ENCODE measurements at regions not wholly inside any gene's neighbourhood (a gene's known extent, or its start where the extent isn't known, plus 50 kb on each side); places are given as distances from the start of the nearest gene placed in this dataset.

DNA sequence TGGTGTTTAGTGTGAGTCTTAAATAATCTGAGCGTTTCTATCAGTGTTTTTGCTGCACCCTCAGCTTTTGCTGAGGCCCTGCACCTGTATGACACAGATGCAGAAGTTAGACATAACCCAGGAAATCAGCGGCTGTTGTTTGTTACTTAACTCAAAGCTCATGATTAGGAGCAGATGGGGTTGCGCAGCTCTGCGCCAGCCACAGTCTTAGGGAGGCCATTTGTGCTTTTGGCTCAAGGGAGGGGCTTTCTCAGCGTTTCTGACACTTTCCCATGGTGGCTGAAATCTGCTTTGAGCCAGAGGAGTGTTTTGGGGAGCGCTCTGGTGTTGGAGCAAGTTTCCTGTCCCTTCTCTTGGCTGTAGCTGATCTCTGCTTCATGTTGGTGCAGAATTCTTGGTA, 433.8 kb downstream of the NAF1 start:
- no peak for DNase-seq (ENCODE audit: low spot score)

DNA sequence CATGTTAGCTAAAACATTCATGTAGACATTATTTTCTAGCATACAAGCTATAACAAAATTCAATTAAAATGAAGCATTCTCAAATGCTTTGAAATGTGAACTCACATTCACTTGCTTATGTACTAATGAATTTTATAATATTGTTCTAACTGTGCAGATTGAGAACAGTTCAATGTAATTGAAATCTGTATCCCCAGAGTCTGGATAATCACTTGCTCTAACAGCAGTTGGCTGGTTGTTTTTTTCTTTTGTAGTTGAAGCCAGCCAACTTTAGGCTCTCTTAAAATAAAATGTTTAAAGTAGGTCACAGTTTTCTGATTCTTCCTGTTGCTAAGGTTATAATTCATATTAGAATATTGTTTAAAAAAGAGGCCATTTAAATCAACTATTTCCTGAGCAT, 438.9 kb downstream of the NAF1 start:
- no peak for DNase-seq (ENCODE audit: low spot score)

DNA sequence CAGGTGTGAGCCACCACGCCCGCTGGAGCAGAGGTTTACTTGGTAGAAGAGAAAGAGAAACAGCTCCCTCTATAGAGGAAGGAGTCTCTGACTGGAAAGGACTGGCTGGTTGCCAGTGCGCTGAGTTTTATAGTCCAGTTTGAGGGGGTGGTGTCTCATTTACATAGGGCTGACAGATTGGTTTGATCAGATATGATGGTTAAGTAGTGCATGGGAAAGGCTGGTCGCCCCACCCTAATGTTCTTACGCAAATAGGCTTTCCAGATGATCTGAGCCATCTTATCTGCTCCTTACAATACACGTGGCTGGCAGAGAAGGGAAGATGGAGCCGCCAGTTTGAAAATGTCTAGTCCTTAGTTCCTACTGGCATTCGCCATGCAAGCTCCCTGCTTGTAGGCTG, 439.5 kb downstream of the NAF1 start:
- no peak for DNase-seq (ENCODE audit: low spot score)

DNA sequence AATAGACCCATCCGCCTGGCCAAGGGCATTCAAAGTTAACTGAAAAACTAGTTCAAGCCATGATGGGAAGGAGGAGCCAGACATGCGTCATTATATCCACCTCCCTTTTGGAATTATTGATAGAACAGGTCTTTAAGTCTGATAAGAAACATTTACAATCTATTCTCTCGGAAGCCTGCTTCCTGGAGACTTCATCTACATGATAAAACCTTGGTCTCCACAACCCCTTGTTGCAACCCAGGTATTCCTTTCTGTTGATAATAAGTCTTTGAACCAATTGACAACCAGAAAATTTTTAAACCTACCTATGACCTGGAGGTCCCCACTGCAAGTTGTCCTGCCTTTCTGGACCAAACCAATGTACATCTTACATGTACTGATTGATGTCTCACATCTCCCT, 451.3 kb downstream of the NAF1 start:
- DNase-seq (ENCODE audit: low spot score), result no peak

DNA sequence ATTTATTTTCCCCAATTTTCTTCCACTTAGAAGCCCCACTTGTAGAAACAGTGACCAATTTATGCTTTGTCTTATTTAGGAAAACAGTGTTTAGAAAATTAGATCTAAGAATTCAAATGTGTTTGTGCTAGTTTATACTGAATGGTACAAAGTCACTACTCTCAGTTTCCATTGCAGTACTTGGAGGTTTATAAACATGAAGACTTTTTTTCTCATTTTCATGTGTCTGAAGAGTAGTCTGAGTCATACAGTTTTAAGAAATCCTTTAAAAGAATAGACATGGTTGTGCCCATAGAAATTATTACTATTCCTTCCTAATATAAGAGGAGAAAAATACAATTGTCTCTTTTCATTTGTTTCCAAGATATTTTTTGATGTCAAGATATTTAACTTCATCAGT, 458.7 kb downstream of the NAF1 start:
- no peak for DNase-seq (ENCODE audit: low spot score)

DNA sequence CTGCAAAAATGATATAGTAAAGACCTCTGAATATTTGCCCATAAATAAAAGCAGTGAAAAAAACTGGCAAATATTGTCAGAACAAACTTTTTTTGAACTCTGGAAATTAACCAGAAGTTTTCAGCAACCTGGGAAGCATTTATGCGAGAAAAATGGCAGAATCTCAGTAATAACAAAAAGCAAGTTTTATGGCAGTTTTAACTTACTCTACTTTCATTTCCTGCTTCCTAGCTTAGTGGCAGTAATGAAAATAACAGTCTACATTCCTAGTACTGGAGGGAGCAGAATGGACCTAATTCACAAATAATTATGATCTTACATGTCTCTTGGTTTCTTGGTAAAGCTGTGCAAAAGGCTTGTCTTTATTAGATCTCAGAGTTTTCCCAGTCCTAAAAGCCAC, 460.1 kb downstream of the NAF1 start:
- no peak for DNase-seq (ENCODE audit: low spot score)

DNA sequence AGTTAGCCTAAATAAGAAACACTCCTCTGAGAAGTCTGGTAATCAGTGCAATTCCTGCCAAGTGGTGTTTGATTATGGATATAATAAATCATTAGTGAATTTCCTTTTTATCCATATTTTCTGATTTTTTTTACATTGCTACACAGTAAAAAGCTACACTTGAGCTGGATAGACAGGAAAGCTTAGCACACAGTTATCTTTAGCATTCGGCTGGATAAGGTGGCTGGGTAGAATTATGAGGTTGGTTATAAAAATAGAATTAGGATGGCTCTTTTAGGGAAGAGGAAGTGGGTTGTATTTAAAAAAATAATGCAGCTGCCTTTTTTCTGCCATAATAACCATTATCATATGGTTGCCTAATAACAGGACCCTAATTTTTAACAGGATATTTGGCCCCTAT, 460.6 kb downstream of the NAF1 start:
- DNase-seq (ENCODE audit: low spot score), result no peak

DNA sequence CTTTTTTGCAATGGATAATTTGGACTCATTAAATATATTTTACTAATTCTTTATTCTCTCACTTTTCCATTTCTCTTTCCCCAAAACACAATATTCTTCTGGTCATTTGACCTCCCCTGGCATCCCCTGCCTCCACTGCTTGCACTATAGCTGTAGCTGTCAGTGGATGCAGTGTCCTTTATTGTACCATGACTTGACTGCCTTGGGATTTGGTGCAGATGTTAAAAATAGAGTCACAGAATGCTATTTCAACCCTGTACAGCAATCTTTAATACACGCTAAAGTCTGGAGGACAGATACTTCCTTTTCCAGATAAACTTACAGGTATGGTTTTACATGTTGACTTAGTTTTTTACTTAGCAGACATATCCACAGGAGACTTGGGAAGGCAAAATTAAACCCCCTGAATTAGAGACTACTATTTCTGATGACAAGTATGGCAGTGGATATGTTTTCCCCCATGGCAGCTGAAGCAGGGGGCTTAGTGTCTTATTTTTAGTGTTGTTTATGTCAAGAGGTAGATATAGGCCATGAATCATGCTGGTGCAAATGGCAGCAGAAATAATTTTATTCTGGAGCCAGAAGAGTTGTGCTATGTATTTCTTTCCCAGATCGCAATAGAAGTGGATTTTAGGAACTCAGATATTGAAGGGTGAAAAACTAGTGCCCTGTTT, 461.4 kb downstream of the NAF1 start:
- DNase-seq (ENCODE audit: low spot score), result no peak

DNA sequence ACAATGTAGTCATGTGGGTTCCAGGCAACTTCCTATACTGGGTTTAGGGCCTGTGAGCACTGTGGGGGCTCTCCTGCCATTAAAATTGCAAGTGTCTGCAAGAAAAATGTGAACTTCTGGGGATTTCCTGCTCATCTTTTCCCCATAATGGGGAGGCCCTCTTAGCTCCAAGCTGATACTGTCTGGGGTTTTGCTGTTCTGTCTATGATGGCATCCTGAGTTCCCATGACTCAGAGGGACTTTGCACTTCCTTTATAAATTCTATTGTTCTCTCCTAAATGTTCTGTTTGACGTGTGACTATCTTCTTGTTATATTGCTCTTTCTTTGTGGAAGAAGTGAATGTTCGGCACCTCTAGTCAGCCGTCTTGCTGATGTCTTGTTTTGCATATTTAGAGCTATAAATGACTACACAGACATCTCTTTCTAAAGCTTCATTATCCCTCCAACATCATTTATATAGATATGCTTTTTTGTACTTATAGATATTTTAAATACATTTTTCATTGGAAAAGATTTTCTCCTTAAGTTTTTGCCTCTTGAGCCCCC, 465.8 kb downstream of the NAF1 start:
- DNase-seq (ENCODE audit: low spot score), result no peak

DNA sequence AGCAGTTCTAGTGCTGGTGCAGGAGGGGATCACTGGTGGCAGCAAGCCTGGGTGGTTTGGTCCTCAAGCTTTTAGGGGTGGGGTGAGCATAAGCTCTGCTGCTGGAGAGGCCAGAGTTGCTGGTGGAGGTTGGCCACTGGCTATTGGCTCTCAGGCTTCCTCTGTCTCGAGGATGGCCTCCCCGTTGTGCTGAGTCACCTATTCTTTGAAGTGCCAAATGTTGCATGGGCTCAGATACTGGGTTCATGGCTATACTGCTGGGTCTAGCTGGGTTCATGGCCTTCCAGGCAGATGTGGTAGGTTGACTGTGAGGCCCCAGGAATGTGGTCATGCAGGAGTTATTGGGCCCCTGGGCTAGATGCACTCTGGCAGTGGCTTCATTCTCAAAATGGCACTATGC, 466.3 kb downstream of the NAF1 start:
- DNase-seq (ENCODE audit: low spot score), result no peak

DNA sequence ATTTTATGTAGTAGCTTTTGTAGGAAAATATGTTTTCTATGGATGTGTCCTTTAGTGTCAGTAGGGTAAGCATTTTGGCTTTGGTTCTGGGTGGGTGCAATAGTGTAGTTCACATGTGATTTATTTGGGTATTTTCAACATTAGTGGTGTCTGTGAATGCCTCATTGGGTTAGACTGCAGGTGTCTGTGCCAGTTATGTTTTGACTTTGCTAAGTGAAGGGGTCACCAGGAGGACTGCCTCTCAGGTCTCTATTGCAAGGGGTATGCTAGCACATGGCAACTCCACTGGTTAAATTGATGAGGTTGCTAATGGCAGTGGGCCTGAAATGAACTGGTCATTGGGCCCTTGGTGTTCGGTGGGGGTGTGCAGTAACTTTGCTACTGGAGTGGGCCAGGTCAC, 467.1 kb downstream of the NAF1 start:
- no peak for DNase-seq (ENCODE audit: low spot score)

DNA sequence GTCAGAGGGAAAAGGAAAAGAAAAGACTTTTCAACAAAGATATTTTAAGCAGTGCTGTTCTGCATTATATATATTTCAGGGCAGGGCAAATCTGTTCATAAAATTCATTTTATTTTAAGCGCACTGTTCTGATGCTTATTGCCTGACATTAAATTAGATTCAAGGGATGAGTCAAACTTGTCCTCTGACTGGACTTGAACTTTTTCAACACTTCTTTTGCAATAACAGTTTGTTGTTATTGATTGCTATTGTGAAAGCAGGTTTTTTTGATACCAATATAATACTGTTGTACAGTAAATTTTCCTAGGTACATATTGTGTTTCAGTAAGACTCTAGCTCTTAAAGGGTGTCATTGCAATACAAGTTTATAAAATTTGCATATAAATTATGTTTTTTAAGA, 481.3 kb downstream of the NAF1 start:
- no peak for DNase-seq (ENCODE audit: low spot score)

DNA sequence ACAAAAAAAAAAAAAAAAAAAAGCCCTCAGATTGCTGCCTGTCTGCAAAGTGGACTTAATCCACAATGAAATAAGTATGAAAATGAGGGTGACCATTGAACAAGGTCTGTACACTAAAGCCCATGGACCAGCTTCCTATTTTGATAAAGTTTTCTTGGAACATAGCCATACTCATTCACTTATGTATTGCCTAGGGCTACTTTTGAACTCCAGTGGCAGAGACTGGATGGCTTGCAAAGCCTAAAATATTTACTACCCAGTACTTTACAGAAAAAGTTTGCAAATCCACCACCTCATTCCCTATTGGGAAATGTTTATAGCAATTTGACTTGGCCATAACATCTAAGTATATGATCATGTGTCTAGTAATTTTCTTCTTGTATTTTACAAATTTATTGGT, 481.7 kb downstream of the NAF1 start:
- no peak for DNase-seq (ENCODE audit: low spot score)

DNA sequence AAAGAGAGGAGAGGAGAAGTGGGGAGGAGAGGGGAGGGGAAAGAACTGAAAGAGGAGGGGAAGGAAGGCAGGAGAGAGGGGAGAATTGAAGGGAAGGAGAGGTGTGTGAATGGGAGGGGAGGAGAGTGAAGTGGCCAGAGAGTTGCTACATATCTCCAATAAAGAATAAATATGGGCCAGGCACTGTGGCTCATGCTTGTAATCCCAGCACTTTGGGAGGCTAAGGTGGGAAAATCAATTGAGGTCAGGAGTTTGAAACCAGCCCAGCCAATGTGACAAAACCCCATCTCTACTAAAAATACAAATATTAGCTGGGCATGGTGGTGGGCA, 482.4 kb downstream of the NAF1 start:
- DNase-seq (ENCODE audit: low spot score), result no peak

DNA sequence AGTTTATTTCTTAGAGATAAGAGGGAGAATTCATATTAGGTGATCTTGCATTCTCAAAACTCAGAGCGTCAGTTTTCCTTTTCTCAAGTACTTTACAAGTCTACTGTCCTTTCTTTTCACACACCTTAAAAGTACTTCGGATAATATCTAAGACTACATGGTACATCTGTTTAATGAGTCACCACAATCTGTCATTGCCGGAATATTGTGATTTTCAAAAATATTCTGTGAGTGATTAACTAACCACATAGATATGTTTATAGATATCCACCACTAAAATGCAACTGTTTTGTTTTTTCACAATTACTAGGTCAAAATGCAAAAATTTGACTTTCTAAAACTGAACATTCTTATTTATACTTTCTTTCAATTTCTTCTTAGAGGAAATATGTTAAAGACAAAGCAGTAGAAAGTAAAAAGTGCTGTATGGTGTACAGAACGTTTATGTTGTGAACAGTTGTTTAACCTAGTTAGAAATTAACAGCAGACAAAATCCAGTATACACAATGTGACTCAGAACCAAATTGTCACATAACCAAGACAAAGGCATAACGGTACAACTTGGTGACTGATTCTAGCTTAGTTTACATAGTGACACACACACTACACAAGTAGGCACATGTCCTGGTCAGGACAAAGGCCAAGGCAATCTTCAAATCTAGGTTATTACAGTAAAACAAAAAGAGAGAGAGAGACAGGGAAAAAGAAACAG, 482.9 kb downstream of the NAF1 start:
- no peak for DNase-seq (ENCODE audit: low spot score)

DNA sequence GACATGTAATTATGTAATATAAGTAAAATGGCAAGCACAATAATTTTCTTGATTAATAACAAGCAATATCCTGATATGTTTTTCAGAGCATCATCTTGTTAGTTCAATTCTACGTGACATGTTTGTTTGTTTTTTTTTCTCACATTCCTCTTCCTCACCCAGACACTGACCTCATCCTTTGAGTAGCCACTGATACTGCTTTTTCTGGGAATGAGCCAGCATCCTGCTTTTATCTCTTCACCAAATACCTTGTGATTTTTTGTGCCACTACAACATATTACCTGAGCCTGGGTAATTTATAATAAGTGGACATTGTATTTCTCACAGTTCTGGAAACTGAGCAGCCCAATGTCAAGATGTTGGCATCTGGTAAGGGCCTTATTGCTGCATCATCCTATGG, 484.0 kb downstream of the NAF1 start:
- DNase-seq (ENCODE audit: low spot score), result no peak

DNA sequence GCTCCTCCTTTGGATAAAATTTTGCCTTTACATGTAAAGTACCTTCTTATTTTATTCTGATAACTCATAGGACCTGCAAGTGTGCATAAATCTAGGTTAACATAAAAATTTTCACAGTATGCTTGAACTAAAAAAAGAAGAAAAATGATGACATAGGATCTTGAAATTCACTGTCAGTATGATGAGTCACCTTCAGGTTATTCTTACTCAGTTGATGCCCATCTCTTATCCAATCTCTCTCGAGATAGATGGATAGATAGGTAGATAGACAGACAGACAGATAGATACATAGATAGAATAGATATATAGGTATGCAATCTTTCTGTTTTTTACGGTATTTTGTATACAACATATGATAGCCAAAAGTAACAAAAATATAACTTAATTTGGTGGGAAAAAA, 485.5 kb downstream of the NAF1 start:
- DNase-seq (ENCODE audit: low spot score), result no peak

DNA sequence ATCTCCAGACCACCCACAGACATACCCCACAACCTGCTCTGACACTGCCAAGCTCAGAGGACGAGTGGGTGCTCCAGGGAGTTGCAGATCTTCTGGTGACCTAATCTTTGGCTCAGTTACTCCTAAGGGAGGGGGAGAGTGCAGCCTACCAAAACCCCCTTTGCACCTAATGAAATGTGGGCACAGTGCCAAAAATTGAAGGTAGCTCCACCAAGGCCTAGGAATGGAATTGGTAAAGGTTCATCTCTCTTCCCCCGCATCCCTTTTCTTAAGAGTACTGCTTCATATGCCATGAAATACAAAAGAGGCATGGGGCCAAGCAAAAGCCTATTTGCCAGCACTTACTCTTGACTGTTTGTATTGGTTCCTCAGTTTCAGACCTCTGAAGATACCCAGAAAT, 491.0 kb downstream of the NAF1 start:
- no peak for DNase-seq (ENCODE audit: low spot score)

DNA sequence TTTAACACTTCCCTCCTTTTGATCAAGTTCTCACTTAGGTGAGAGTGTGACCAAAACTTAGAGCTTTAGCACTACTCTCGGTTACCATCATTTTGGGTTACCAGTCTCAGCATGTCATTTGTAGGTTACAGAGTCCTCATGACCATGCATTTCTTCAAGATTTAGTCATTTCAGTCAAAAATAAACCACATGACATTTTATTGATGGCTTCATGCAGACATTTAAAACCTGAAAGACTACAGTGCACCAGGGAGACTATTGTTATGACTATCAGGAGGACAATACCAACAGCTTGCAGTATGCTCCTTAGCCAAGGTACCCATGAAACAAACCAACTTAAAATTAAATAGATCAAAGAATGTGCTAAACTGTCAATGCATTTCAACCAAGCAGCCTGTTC, 498.1 kb upstream of the FSTL5 start:
- DNase-seq (ENCODE audit: low spot score), result no peak

DNA sequence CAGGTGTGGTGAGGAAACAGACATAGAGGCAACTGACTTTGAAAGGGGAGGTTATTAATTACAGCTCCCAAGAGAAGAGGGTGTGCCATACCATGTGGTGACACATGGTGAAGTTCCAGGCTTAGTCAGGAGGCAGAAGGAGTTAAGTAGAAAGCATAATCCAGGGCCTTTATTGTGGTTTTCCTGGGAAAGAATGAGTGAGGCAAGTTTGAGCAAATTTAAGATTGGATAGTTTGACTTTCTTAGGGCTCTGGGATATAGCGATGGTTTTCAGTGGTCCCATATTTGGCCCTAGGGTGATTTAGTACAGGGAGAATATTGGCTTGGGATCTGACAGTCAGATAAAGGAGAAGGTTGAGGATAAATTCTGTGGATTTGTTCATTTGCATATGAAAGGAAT, 495.9 kb upstream of the FSTL5 start:
- no peak for DNase-seq (ENCODE audit: low spot score)

DNA sequence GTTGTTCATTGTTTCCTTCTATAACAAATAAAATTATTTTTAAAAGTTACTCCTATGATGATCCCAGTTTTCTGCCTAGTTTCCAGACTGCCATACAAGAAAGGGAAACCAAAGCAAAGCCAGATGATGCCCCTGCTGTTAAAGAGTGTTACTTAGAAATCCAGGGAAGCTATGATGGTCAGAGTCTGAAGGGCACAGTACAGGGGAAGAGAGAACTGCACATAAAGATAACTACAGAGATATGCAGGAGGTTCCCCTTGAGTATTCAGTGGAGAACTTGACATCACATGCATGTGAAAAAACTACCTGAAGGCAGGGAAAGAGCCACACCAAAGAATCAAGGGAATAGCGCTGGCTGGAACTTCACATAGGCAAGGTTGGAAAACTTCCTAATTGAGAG, 494.2 kb upstream of the FSTL5 start:
- DNase-seq (ENCODE audit: low spot score), result no peak

DNA sequence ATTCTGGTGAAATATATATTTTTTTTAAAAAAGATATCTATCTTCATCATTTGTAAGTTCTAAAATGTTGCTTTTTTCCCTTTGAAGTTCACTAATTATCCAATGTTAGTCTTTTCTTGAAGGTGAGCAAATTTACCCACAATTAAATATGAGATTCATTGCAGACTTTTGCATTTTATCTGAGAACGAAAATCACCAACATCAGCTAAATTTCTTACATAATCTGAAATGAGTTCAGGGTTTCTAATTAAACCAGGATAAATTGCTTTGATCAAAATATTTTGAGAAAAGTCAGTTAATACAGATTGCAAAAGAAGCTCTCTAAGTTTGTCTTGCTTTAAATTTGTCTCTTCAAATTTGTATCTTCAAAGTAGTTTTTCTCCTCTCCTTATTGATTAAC, 486.4 kb upstream of the FSTL5 start:
- no peak for DNase-seq (ENCODE audit: low spot score)

DNA sequence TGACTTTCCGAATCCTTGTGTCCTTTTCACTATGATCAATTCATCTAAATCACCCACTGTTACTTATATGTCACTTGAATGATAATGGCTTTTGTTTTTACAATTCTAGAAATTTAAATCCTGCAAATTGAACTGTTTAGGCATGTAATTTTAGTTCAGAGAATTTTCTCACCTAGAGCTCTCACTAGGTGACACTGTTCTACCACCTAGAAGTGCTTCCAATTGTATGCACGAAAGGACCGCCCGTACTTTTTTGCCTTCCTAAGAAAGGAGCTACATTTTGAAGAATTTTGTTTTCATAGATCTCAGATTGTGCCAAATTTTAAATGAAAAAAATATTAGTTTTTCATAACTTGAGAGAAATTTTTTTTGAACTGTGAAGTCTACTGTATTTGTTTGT, 481.6 kb upstream of the FSTL5 start:
- no peak for DNase-seq (ENCODE audit: low spot score)

DNA sequence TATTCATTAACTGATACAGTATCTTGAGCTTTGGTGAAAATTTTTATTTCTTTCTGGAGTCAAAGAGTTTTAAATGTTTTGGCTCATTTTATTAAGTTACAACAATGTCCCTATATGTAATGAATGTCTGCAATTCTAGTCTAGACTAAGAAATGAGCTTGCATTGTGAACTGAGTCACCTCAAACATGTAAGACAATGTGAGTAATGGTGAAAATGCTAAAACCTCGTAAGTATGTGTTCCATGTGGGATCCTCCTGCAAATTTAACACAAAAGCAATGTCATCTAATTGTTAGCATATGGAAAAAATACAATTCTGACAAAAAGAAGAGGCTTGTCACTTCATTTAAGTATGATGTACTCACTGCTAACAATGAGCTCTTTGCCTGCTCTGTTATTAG, 480.5 kb upstream of the FSTL5 start:
- no peak for DNase-seq (ENCODE audit: low spot score)
